Adrenal gland (tissue), 5 donors: ENCODE measurements at regions not wholly inside any gene's neighbourhood (a gene's known extent, or its start where the extent isn't known, plus 50 kb on each side); places are given as distances from the start of the nearest gene placed in this dataset.

Experiments
- POLR2A ChIP-seq, 2 donors: fragments of 450-650 bp; IDR thresholded peaks; one replicate each; pipeline ENCODE4 v1.6.1; 2017; ENCODE audit warnings: antibody characterized with exemption in 2 of 2, mild to moderate bottlenecking in 2 of 2, moderate library complexity in 1 of 2
- TF ChIP-seq, protein P1 (sequence below), 6 experiments: fragments of 450-650 bp in 4 of 6; fragments of 200-600 bp in 2 of 6; sonication (generic) in 1 of 6; IDR thresholded peaks; 1 replicate in 5 of 6; 2 replicates in 1 of 6; pipeline versions ENCODE4 v1.5.1 to v1.8.0; 2016 to 2021; ENCODE audit warnings: antibody characterized with exemption in 6 of 6, mild to moderate bottlenecking in 2 of 6, moderate library complexity in 1 of 6
- donor health status: DM: no; HTN: no; CAD: no.

DNA sequence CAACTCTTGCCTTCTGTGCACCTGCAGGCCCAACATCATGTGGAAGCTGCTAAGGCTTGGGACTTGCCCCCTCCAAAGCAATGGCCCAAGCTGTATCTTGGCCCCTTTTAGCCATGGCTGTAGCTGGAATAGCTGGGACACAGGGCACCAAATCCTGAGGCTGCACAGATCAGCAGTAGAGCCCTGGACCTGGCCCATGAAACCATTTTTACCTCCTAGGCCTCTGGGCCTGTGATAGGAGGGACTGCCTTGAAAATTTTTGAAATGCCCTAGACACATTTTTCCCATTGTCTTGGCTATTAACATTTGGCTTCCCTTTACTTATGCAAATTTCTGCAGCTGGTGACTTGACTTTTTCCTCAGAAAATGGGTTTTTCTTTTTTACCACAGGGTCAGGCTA, 68.7 kb downstream of the ING1 start:
- no peak for TF ChIP-seq POLR2A (IDR thresholded peaks at IDR 0.05)
- TF ChIP-seq, protein P1, sequence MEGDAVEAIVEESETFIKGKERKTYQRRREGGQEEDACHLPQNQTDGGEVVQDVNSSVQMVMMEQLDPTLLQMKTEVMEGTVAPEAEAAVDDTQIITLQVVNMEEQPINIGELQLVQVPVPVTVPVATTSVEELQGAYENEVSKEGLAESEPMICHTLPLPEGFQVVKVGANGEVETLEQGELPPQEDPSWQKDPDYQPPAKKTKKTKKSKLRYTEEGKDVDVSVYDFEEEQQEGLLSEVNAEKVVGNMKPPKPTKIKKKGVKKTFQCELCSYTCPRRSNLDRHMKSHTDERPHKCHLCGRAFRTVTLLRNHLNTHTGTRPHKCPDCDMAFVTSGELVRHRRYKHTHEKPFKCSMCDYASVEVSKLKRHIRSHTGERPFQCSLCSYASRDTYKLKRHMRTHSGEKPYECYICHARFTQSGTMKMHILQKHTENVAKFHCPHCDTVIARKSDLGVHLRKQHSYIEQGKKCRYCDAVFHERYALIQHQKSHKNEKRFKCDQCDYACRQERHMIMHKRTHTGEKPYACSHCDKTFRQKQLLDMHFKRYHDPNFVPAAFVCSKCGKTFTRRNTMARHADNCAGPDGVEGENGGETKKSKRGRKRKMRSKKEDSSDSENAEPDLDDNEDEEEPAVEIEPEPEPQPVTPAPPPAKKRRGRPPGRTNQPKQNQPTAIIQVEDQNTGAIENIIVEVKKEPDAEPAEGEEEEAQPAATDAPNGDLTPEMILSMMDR (IDR thresholded peaks at IDR 0.05), result no peak
